ENCODE measurements at regions not wholly inside any gene's neighbourhood (a gene's known extent, or its start where the extent isn't known, plus 50 kb on each side); places are given as distances from the start of the nearest gene placed in this dataset.

- no peak for DNase-seq
Observed at GRCh38 chr4:3652586-3652985, 113.6 kb upstream of the ADRA2C start.

GRCh38 chr4:3651267-3651845 lies 114.8 kb upstream of the ADRA2C start:
- no peak for DNase-seq

GRCh38 chr4:3649491-3649890 lies 116.7 kb upstream of the ADRA2C start:
- peak in 1 of 51 donors; percentile 34 for DNase-seq

- no peak for DNase-seq
Observed at GRCh38 chr4:3648731-3649130, 116.5 kb upstream of the LRPAP1 start.

GRCh38 chr4:3648195-3648594 lies 116.0 kb upstream of the LRPAP1 start:
- no peak for DNase-seq

- no peak for DNase-seq
Observed at GRCh38 chr4:3647421-3647820, 115.2 kb upstream of the LRPAP1 start.

- DNase-seq = no peak
Observed at GRCh38 chr4:3645711-3646679, 113.8 kb upstream of the LRPAP1 start.

GRCh38 chr4:3644849-3645627 lies 112.8 kb upstream of the LRPAP1 start:
- peak in 2 of 51 donors; percentile 11 to 30 for DNase-seq

- no peak for DNase-seq
Observed at GRCh38 chr4:3643518-3644433, 111.6 kb upstream of the LRPAP1 start.

GRCh38 chr4:3642806-3643517 lies 110.7 kb upstream of the LRPAP1 start:
- no peak for DNase-seq

GRCh38 chr4:3642056-3642630 lies 109.9 kb upstream of the LRPAP1 start:
- no peak for DNase-seq

- DNase-seq = no peak
Observed at GRCh38 chr4:3641501-3641900, 109.3 kb upstream of the LRPAP1 start.

- DNase-seq = peak in 1 of 51 donors; percentile 37
Observed at GRCh38 chr4:3640587-3640962, 108.4 kb upstream of the LRPAP1 start.

- no peak for DNase-seq
Observed at GRCh38 chr4:3639613-3640586, 107.7 kb upstream of the LRPAP1 start.

GRCh38 chr4:3638080-3638795 lies 106.0 kb upstream of the LRPAP1 start:
- no peak for DNase-seq

GRCh38 chr4:3637326-3638016 lies 105.2 kb upstream of the LRPAP1 start:
- peak in 17 of 51 donors; percentile 10 to 63 (median 34) for DNase-seq

GRCh38 chr4:3636646-3637320 lies 104.6 kb upstream of the LRPAP1 start:
- no peak for DNase-seq

Data from hypothalamus (tissue), 51 donors.